ENCODE measurements at regions not wholly inside any gene's neighbourhood (a gene's known extent, or its start where the extent isn't known, plus 50 kb on each side); places are given as distances from the start of the nearest gene placed in this dataset.

GRCh38 chr3:26068890-26069289, 279.0 kb downstream of the OXSM start:
- TF ChIP-seq MAX (IDR thresholded peaks at IDR 0.05) (no peak), RAD21 (IDR thresholded peaks at IDR 0.05) (no peak), CTCF (IDR thresholded peaks at IDR 0.05; ENCODE audit: low read depth, low read length, missing input control) (no peak)

Data from liver (tissue), 3 donors.